GM18858 (cell line): ENCODE measurements at regions not wholly inside any gene's neighbourhood (a gene's known extent, or its start where the extent isn't known, plus 50 kb on each side); places are given as distances from the start of the nearest gene placed in this dataset.

Source experiments
- ATAC-seq: cut with Tn5 transposase; IDR thresholded peaks from one replicate; pipeline ENCODE4 v1.9.1; 2021; ENCODE audit not compliant: unreplicated experiment

DNA sequence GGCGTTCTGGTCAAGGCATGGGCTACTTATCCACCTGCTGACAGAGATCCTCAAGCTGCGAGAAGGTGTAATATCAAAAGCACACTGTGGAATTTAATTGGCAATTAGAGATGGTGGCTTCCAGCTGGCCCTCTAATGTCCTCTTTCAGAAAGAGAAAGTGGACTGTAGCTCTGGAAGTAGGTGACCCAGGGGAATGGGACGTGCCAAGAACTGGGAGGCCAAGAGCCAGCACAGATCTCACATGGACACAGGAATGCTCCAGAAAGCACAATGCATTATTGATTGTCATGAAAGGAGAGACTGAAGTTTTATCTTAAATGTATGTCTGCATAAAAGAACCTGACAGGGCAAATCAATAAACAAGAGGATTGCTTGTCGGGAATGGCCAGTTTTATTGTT lies 198.6 kb upstream of the CDH4 start:
- ATAC-seq: no peak

DNA sequence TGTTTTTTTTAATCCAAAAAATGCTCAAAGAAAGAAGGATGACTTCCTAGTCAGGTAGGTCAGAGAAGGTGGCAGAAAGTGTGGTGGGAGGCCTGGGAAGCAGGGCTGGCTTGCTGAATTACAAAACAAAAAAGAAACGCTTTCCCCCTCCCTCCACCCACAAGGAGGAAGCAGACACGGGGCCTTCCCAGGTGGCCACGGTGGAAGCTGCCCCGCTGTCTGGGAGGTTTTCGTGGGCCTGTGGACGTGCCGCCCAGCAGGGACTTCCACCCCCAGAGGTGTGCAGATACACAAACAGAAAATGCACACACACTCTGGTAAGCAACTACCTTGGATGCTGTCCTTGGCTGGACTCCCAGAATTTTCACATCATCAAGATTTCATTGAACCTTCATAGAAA lies 198.2 kb upstream of the CDH4 start:
- ATAC-seq: no peak

DNA sequence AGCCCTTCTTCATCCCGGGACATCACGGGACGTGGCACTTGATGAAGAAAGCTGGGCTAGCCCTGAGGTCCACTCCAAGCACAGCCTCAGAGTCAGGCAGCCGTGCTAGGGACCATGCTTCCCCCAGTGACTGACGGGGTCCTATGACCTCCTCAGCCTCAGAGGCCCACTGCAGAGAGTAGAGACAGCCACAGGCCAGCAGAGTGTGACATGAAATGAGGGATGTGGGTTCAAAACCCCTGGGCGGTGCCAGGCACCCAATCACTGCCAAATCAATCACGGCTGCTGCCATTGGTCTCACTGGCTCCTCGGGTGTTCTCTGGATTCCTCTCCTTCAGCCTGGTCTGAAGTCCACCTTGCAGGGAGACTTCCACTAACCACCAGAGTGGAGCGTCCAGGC lies 197.7 kb upstream of the CDH4 start:
- ATAC-seq: no peak

GRCh38 chr20:61055180-61056010 lies 196.7 kb upstream of the CDH4 start:
- ATAC-seq: no peak

- ATAC-seq: no peak
These were observed 195.9 kb upstream of the CDH4 start for GRCh38 chr20:61056116-61056515.

DNA sequence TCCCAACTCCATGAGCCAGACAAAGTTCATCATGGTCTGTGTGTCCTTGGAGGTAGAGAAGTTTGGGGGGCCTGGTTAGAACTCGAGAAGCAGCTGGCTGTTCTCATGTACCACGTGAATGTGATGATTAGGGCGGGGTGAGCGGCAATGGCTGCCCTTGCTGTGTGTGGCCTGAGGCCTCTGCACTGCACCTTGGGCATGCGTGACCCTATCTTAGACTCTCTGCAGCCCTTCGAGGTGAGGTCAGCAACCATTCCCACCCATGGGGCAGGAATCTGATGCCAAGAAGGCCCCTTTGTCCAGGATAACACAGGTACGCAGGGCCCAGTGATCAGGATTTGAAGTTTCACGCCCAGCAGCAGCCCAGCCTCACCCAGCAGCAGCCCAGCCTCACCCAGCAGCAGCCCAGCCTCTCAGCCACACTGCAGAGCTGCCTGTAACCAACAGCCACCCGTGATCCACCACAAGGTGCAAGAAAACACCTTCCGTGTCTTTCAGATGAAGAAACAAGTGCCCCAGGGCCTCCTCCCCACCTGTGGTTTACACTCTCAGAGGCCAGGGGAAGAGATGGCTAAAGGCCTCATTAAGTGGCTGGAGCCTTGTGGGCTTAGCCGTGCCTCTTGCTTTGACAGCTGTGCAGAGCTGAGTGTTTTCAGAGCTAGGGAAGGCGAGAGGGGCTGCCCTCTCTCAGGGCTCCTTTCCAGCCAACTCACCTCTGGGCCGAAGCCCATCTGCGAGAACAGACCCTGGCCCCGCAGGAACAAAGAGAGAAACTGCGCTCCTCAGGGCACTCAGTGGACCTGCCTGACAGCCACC lies 195.2 kb upstream of the CDH4 start:
- ATAC-seq: no peak

DNA sequence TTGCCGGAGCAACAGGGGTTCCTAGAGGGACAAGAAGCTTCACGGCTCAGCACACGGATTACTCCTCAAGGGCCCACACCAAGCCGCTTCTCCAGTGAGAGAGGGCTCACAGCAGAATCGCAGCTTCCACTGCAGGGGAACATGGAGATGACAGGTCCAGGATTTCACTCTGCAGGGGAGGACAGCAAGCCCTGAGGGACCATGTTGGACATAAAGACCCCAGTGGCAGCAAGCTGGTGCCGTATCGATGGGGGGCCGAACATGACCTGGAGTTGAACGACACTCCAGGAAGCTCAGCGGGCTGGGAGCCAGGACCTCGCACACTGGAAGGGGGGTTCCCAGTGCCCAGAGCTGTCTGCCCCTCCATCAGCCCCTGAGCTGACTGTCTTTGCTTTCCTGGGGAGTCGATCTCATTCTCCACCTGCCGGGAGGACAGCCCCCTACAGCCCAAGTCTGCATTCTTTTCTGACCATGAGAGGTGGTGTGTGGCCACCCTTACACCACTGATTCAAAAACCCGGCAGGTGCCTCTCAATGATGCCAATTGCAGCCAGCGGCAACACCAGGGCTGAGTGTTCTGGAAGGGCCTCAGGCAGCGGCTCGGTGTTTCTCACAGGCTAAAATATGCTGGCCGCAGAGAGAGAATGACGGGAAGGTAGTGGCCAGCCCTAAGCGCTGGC lies 194.5 kb upstream of the CDH4 start:
- no peak for ATAC-seq

- no peak for ATAC-seq
These were observed 190.1 kb upstream of the CDH4 start for GRCh38 chr20:61061981-61062380.

GRCh38 chr20:61065853-61066252 lies 186.2 kb upstream of the CDH4 start:
- no peak for ATAC-seq

- no peak for ATAC-seq
These were observed 185.5 kb upstream of the CDH4 start for GRCh38 chr20:61066526-61066925.

- ATAC-seq: no peak
These were observed 184.8 kb upstream of the CDH4 start for GRCh38 chr20:61067221-61067620.

DNA sequence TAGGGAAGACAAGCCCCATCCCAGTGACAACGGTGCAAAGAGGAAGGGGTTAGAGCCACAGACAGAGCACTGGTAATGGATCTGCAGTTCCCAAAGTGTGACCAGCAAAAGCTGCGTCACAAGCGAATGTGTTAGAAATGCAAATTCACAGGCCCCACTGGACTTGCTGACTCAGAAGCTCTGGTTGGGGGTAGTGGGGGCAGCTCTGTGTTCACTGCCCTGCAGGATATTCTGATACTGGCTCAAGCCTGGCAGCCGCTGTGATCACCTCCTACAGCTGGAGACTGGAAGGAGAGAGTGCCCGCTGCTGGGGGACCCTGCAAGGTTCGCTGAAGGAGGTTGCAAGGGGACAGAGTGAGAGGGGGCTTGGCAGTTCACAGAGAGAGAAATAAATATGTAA lies 179.7 kb upstream of the CDH4 start:
- ATAC-seq: no peak

DNA sequence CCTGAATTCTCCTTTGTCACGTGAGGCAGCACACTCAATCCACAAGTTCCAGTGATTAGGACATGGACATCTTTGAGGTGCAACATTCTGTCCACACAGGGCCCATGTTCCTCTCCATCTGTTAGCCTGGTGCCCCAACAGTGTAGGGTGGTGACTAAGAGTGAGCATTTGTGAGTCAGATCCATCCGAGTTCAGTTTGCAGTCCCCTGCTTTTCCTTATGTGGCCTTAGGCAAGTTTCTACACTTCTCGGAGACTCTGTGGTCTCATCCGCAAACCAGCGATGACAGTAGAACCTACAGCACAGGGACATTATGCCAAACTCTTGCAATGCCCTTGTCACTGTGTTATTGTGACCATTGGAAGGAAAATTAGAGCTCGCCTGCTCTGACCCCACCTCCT lies 178.7 kb upstream of the CDH4 start:
- no peak for ATAC-seq

DNA sequence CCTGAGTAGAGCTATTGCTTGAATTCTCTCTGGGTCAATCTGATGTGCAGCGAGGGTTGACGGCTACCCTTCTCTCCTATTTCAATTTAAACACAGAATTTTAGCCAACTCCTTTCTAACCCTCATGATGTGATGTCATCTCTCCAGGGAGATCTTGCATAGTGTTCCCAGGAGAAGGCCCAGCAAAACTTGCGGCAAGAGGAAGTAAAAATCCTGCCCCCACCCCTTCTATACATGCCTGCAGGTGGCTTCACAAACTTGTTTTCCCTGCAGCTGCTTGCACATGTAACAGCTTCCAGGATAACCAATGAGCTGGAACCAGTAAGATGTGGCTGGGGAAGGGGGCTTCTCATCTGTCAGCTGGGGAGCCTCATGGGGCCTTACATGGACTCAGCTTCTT lies 169.3 kb upstream of the CDH4 start:
- no peak for ATAC-seq

DNA sequence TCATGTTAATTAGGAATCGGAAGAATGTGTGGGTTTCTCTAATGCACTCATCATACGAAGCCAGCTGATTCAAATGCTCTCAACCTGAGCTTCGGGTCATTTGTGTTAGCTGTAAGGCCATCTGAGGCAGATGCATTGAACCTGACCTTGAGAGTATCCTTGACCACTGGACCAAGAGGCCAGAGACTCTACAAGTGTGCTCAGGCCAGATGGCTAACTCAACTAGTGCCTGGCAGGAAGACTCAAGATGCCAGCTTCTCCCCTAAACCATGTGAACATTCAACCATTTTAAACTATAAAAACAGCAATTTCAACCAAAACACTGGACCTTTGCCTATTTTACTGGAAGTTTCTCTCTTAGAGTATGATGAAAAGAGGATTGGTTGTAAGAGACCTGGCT lies 168.6 kb upstream of the CDH4 start:
- ATAC-seq: no peak

GRCh38 chr20:61086031-61086430 lies 166.0 kb upstream of the CDH4 start:
- no peak for ATAC-seq

GRCh38 chr20:61090541-61090940 lies 161.5 kb upstream of the CDH4 start:
- ATAC-seq: no peak

DNA sequence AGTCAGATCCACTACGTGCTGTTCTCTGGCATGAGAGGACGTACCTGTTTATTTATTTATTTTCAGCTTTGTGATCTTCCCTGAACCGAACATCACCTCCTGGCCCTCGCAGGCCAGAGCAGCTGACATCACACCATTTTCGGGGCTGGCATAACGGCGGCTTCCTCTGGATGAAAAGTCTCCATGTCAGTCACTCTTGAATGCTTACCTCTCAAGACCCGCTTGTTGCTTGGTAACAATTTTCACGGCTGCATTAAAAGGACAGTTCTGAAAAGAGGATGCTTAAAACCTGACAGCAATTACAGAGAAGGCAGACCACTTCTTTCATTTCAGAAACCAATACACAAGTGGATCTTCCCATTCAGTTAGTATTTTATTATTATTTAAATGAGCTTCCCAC lies 159.8 kb upstream of the CDH4 start:
- ATAC-seq: no peak

- ATAC-seq: no peak
These were observed 157.5 kb upstream of the CDH4 start for GRCh38 chr20:61094581-61094980.

- ATAC-seq: no peak
These were observed 155.6 kb upstream of the CDH4 start for GRCh38 chr20:61096463-61096862.

DNA sequence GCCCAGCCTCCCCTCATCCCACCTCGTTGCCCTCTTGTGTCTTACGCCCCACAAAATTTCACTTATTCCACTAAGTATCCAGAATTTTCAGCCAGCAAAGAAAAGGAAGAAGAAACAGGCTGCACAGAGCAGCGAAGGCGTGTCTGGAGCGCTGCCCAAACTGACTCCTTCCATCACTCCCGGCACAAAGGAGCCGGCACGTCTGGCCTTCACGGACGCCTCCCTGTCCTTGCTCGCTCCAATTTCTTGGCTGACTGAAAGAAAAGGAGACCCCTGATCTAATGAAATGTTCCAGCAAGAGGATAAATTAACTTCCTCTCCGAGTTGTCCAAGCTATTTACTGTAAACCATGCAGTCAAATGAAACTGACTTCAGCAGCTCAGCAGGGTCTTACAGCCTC lies 152.3 kb upstream of the CDH4 start:
- ATAC-seq: no peak

DNA sequence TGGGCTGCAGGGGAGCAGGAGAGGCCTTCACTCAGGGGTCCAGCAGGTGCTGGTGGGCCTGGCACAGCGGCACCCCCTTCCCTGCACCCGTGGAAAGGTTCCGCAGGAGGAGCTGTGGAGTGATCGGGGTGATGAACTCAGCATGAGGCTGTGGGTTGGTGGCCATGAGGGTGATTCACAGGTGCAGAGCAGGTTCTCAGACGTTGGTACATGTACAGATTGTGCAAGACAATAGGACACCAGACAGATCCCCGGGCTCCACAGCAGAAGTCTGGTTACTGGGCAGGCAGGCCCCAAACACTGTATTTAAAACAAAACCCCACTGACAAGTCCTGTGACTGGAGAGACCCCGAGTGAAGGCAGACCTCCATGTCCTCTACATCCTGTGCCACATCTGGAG lies 151.6 kb upstream of the CDH4 start:
- ATAC-seq: no peak
